HG02970 (cell line): ENCODE measurements at regions not wholly inside any gene's neighbourhood (a gene's known extent, or its start where the extent isn't known, plus 50 kb on each side); places are given as distances from the start of the nearest gene placed in this dataset.
"Not testable (repeated sequence)": the region's sequence is repeated elsewhere in the genome, so short reads cannot be mapped to it uniquely, and the experiment has no call there.

ENCODE experiments used
- ATAC-seq: cut with Tn5 transposase; IDR thresholded peaks from one replicate; pipeline ENCODE4 v1.9.1; 2021; ENCODE audit warnings: mild to moderate bottlenecking, moderate library complexity, moderate number of reproducible peaks; ENCODE audit not compliant: unreplicated experiment, low FRiP score

DNA sequence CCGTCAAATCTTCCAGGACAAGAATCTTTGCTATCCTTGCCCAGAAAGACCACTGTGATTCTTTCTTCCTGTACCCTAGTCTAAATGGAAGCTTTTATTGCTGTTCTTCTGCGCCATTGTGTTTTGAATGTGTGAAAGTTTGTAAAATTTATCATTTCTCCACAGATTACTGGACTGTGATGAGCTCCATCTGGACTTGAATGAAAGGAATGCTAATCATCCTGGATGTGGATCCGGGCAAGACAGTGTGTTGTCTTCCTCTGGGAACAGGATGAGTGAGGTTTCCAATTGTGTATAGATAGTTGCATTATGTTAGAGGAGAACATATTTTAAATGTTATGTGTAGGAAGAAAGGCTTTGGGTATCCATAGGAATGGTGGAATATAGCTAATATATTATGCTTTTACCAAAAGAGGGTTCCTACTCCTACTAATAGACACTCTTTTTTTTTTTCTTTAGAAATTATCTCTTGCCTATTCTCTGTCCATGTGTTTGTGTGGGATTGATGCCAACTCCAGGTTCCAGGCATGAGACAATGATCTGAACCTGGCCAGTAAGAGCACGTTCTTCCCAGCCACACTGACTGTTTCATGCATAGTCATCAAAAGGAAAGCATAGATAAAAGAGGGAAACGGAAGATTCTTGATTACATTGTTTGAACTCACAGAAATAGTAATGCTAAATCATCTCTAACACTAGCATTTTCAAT lies 803.6 kb upstream of the ADGRL3 start:
- ATAC-seq, result no peak

DNA sequence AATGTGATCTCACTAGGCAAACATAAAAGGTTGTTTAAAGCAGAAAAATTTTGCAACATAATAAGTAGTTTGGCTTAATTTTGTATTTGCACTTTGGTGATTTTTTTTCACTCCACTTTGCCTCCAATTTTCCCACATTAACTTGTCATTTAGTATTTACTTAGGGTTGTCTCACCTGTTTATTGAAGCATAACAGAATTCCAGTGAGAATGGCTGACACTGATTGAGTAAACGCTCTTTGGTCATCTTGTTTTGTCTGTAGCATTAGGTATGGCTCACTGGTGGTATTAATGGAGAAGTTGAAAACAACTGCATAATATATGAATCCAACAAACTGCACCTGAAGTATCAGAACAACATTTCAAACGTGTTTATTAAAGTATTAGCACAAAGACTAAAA lies 799.5 kb upstream of the ADGRL3 start:
- no peak for ATAC-seq

DNA sequence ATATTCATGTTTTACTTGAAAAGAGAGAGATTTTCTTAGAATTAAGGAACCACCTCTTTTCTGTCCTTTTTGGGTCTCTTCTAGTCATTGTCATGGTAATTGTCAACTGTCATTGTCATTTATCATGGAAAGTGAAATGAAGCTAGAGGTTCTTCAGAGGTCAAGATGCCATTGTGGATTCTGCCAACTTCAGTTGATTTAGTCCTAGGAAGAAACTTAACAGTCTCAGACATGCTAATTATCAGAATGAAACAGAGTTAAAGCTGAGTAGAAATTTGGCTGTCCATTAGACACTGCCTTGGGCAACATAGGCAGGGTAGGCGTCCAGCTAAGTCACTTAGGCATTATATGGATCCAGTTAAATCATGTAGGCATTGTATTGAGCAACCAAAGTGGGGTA lies 796.1 kb upstream of the ADGRL3 start:
- ATAC-seq, result no peak

DNA sequence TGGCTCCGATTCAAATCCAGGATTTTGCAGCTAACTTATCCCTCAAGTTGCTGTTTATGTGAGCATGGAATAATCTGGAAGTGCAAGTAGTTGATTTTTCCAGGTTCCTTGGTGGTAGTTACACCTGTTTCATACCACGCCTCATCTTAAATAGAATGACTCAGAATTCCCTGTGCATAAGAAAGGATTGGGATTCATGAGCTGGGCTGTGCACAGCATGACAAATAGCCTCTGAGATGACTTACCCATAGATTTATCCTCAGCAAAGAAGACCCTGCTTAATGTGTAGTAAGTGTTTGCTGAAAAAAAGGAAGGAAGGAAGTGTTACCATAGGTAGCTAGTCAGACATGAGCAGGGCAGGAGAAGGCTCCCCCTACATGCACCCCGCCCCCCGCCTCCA lies 777.7 kb upstream of the ADGRL3 start:
- ATAC-seq, result no peak

DNA sequence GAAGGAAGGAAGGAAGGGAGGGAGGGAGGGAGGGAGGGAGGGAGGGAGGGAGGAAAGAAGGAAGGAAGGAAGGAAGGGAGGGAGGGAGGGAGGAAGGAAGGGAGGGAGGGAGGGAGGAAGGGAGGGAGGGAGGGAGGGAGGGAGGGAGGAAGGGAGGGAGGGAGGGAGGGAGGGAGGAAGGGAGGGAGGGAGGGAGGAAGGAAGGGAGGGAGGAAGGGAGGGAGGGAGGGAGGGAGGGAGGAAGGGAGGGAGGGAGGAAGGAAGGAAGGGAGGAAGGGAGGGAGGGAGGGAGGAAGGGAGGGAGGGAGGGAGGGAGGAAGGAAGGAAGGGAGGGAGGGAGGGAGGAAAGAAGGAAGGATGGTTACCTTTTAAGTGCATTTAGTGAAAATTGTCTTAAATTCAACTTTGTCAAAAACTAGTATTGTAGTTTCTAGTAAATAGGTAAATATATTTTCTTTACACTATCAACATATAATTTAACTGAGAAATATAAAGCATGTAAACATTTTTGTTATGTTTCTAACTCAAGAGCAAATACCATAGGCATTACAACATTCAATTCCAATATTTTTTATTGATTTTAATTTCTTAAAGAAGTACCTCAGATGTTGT lies 776.4 kb upstream of the ADGRL3 start:
- ATAC-seq, result not testable (repeated sequence)

DNA sequence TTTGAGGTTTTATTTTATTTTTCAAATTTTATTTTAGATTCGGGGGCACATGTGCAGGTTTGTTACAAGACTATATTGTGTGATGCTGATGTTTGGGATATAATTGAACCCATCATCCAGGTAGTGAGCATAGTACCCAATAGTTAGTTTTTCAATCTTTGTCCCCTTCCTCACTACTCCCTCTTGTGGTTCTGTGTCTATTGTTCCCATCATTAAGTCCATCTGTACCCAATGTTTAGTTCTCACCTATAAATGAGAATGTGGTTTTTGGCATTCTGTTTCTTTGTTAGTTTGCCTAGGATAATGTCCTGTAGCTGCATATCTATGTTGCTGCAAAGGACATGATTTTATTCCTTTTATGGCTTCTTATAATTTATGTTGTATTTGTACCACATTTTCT lies 767.2 kb upstream of the ADGRL3 start:
- ATAC-seq, result no peak

DNA sequence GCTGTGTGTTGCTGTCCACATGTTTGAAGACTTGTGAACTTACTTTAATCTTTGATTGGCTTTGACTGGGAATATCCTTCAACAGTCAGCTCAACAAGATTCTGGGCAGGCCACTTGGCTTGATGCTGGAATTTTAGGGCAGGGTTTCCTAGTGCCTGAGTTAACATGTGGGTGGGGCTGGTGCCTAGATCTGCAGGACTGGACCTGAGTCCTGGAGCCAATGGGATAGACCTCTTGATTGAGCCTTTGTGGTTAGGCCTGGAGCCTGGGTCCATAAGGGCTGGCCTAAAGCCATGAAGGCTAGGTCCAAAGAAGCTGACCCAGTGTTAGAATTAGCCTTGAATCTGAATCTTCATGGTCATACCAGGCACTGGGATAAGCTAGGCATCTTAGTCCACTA lies 757.1 kb upstream of the ADGRL3 start:
- no peak for ATAC-seq

DNA sequence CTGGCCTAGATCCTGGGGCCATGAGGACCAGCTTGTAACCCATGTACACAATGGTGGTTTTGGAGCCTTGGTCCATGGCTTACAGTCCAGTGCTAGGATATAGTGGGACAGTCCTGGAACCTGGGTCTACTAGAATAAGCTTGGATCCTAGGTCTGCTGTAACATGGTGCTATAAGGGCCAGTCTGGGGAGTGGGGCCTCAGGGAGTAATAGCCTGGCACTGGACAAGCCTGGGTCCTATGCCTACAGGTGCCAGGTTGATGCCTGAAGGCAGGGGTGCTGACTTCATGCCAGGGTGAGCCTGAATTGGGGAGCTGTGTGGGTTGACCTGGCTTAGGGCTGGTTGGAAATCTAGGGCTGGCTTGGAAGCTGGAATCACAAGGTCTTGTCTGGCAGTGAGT lies 756.3 kb upstream of the ADGRL3 start:
- ATAC-seq, result no peak

DNA sequence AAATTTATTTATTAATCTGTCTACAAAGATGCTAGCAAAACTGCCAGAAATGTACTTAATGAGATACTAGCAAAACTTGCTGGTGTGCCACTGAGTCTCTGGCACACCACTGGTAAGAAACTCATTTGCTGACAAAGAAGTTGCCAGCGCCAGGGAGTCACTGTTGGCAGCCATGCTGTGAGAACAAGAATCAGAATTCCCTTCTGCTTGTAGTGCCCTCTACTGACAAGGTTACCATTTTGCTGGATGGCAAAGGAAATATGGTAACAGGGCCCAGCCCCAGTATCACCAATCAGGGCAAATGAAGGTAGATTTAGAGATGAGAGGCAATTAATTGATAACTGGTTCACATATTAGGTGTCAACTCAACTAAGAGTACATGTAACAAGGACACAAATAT lies 750.1 kb upstream of the ADGRL3 start:
- ATAC-seq, result no peak

DNA sequence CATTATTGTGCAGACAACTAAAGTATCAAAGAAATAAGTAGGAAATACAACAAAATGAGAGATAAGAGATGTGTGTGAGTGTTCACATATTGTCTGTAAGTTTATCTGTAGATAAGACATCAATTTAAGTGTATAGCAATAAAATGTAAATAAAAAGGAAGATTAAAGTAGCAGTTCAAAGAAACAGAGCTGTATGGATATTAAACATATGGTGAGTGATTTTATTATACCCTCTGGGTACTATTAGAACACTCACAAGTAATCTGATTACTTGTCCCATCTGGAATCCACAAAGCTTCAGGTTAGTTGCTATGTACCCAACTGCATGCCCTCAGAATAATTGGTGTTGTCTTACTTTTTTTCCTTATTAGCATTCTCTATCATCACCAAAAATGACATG lies 747.9 kb upstream of the ADGRL3 start:
- ATAC-seq, result no peak

DNA sequence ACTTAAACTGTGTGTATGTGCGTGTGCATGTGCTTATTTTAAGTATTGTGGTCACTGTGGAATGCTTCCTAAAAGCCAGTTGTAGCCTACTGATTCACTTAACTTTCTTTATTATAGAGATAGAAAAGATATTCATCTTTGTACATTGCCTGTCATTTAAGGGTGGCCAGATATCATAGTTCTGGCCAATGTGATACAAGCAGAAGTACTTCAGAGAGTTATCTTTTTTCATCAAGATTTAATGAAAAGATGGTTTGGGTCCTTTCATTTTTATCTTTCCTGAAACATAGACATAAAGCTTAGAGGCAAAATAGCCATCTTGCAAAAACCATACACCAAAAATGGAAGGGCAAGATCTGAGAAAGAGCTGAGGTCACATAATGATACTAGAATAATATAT lies 744.7 kb upstream of the ADGRL3 start:
- ATAC-seq, result no peak

DNA sequence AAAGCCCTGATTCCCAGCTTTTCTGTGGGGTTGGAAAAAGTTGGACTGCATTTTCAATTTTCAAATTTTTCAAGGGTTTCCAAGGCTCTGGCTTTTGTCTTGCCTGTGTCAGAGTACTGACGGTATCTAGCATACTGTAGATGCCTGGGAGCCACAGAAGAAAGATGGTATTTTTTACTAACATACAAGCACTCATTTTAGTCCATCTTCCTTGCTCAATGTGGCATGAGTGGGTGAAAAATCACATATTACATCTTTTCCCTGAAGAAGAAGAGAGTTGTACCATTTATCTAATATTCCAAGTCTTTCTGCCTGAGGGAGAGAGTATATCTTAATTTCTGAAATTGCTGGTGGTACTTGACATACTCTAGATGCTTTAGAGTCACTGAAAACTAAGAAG lies 738.6 kb upstream of the ADGRL3 start:
- no peak for ATAC-seq

DNA sequence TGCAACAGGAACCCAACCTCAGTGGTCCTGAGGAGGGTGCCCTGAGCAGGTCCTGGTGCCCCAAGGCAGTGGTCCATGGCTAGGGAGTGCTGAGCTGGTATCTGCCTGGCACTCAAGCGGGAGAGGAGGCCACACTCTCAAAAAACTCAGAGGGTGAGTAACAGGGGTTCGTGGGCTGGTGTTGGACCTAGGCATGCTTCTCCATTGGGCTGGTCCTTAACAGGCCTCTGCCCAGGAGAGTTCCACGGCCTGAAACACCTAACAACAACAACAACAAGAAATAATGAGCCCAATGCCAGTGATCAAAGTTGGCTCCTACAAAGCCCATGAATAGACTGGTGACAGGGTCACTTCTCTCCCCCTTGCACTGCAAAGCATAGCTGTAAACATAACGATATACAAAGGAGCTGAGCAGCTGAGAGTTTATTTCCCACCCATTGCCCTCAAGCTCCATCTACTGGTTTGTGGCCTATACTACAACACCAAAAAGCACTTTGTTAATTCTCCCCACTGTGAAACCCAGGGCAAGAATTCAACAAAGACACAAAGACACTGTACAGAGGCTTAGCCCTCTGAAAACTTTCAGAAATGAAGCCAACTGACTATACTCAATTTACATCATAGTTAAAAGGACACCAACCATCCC lies 736.1 kb upstream of the ADGRL3 start:
- no peak for ATAC-seq

DNA sequence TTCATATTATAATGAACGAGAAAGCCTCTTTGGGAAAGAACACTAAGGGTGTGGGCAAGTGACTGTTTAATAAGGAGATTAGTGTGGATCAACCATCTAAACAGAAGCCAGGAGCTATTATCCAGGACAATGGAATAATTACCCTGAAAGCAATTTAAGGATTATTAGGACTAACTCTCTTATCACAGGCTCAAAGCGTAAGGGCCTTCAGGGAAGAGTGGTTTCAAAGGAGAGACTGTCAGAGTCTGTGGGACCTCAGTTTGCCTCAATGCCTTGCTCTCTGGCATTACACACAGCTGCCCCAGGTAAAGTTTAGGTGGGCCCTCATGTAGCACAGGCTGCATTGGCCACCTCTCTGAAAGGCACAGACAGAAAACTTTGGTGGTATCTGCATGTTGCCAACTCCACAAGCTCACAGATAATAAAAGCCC lies 717.2 kb upstream of the ADGRL3 start:
- ATAC-seq, result no peak

DNA sequence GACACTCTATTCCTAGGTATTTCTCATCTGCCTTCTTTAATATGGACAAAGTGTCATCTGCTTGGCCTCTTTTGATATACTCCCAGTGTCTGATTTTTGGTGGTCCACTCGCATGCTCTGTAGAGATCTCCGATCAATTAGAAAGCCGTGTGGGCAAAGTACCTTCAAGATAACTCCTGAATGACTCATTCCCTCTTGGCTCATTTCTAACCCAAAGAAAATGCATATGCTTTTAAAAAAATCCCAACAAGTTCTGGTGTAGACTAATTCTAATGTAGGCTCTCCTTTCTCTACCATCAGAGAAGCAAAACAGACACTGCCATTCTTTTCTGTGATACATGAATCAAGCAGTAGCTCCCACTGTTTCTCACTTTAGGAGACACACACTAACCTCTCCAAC lies 714.9 kb upstream of the ADGRL3 start:
- no peak for ATAC-seq

DNA sequence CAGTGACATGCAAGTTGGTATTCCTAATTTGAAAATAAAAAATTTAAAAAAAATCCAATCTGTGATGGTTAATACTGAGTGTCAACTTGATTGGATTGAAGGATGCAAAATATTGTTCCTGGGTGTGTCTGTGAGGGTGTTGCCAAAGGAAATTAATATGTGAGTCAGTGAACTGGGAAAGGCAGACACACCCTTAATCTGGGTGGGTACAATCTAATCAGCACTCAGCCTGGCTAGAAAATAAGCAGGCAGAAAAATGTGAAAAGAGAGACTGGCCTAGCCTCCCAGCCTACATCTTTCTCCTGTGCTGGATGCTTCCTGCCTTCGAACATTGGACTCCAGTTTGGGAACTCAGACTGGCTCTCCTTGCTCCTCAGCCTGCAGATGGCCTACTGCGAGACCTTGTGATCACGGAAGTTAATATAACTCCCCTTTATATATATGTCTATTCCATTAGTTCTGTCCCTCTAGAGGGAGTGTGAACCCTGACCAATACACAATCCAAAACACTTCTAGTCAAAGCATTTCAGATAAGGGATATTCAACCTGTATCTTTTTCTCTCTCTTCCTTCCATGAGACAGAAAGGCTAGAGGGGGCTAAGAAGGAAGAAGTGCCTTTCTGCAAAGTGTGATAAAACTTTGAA lies 712.9 kb upstream of the ADGRL3 start:
- not testable (repeated sequence) for ATAC-seq

DNA sequence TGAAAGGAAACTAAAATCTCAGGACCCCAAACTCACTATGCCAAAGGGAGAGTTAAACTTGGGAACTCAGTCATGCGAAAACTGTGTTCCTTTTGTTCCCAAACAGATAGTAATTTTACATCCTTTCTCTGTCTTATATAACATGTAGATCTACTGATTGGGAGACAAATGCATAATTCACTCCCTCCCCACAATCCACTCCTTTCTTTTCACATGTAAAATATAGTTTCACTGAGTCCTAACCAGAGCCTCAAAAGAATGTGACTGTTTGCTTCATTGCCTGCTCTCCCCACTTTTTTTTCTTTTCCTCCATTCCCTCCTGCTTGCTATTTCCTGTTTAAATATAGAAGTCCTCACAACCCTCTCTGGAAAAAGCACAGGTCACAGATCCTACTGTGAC lies 699.3 kb upstream of the ADGRL3 start:
- no peak for ATAC-seq

DNA sequence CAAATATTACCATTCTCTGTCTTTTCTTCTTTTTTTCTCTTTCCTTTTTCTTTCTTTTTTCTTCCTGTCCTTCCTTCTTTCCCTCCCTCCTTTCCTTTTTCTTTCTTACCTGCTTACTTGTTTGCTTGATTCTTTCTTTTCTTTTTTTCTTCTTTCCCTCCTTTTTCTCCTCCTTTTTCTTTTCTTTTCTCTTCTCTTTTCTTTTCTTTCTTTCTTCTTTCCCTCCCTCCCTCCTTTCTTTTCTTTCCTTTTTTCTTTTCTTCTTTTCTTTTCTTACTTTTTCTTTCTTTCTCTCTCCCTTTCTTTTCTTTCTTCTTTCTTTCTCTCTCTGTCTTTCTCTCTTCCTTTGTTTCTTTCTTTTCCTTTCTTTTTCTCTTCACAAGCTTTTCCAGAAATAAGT lies 697.4 kb upstream of the ADGRL3 start:
- no peak for ATAC-seq

DNA sequence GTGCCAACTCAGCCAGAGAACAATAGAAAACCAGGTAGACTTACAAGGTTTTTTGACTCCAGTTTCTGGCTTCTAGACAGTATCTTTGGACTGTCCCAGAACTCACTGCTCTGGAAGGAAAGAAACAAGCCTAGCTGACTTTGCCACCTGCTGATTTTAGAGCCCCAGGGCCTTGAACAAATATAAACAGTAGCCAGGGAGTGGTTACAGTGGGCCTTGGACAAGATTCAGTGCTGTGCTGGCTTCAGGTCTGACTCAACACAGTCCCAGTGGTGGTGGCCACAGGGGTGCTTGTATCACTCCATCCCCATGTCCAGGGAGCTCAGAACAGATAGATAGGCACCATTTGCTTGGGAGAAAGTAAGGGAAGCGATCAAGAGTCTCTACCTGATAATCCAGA lies 694.1 kb upstream of the ADGRL3 start:
- no peak for ATAC-seq

DNA sequence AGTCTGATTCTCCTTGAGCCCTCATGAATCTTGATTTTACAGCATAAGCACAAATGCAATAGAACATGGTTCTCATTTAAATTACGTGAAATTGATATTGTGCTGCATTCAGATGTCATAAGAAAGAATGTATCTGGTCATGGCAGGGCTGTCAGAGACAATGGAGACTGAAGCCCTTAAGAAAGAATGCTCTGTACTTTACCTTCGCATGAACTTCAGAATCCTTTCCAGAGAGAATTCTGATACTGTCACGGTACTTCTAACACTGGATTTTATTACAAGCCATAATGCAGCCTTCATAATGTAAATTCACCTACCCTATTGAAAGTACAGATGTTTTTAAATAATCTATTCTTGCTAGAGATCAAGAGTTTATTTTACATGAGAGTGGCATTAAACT lies 677.9 kb upstream of the ADGRL3 start:
- no peak for ATAC-seq

DNA sequence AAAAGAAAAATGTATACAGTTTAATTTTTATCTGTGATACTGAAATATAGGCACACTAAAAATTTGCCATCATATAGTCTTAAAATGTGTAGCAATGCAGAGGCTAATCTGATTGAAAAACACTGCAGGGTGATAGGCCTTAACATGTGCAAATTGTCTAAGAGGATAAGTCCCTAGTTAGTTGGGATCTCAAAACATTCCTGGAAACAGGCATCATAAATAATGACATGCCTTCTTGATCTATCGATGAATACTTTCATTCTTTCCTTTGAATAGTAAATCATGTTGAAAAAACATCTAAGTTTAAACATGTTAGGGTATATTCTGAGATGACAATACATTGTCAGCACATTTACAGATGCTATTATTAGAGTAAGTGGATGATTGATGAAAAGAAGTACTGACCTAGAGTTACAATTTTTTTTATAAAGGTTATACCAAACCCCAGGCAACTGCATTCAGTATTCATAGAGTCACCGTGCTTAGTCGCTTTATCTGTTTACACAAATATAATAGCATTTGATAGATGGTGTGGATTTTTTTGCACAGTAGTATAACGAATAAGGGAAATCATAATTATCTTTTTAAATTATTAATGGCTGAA lies 668.2 kb upstream of the ADGRL3 start:
- no peak for ATAC-seq
